ENCODE measurements at regions not wholly inside any gene's neighbourhood (a gene's known extent, or its start where the extent isn't known, plus 50 kb on each side); places are given as distances from the start of the nearest gene placed in this dataset.
A peak's percentile ranks its signal among the peaks of the same experiment; 100 is the strongest.

DNA sequence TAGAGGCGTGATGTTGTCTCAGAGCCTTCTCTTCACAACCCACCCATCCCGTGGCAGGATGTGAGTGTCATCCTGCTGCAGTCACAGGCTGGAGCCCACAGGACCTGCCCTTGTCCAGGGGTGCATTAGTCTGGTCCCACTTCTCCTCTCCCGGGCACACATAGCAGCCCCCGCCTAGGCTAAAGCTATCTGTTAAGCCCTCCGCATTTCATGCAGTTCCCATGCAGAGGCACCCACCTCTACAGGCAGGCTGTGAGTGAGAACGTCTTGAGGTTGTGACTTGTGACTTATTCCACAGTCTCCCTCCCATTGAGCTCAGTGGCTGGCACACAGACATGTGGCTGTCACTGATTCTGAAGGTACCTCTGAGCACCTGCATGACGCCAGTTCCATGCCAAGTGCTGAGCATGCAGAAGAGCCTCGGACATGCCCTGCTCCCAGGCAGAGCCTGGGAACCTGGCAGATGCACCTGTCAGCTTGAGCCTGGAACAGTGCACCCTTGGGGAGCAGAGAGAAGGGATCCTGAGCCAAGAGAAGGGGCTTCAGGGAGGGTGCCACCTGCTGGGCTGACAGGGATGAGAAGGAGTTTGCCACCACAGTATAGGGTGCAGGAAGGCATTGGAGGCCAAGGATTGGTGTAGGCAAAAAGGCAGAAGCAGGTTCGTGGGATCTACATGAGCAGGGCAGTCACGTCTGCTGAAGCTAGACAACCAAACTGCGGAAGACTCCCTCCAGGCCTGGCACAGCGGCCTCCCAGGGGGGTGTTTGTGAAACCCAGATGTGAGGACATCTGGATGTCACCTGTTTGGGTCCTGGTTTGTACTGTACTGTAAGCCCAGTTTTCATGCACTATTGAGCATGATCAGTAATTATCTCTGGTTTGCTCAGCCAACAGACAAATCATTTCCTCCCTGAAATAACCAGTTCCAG lies 213.6 kb downstream of the GLI2 start:
- FAIRE-seq (no peak), DNase-seq (ENCODE audit: low read depth) (no peak)
- TF ChIP-seq, protein P1, sequence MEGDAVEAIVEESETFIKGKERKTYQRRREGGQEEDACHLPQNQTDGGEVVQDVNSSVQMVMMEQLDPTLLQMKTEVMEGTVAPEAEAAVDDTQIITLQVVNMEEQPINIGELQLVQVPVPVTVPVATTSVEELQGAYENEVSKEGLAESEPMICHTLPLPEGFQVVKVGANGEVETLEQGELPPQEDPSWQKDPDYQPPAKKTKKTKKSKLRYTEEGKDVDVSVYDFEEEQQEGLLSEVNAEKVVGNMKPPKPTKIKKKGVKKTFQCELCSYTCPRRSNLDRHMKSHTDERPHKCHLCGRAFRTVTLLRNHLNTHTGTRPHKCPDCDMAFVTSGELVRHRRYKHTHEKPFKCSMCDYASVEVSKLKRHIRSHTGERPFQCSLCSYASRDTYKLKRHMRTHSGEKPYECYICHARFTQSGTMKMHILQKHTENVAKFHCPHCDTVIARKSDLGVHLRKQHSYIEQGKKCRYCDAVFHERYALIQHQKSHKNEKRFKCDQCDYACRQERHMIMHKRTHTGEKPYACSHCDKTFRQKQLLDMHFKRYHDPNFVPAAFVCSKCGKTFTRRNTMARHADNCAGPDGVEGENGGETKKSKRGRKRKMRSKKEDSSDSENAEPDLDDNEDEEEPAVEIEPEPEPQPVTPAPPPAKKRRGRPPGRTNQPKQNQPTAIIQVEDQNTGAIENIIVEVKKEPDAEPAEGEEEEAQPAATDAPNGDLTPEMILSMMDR (IDR thresholded peaks at IDR 0.05; ENCODE audit: insufficient read depth, low read depth, low read length), result peak; percentile 14
- no peak for TF ChIP-seq EZH2 (IDR thresholded peaks at IDR 0.05; ENCODE audit: insufficient read depth, low read length)
- Histone ChIP-seq H3K4me1 (ENCODE audit: insufficient read depth, low read length) (peaks cover 33% of the 10 kb centered on the region), H3K27ac (ENCODE audit: low read depth, low read length) (no peak overlapping the region), H3K79me2 (ENCODE audit: insufficient read depth, low read length) (peaks cover 59% of the 10 kb centered on the region), H3K9ac (ENCODE audit: low read length) (no peak overlapping the region), H3K4me3 (ENCODE audit: insufficient read depth, low read depth, low read length) (no peak overlapping the region), H3K9me3 (ENCODE audit: insufficient read depth, low read depth, low read length) (no peaks in the 10 kb centered on the region), H4K20me1 (ENCODE audit: insufficient read depth, low read length) (peaks cover 63% of the 10 kb centered on the region), H3K4me2 (ENCODE audit: low read length) (no peak overlapping the region), H3K27me3 (ENCODE audit: insufficient read depth, low read length) (no peaks in the 10 kb centered on the region), H2AFZ (ENCODE audit: low read depth, low read length) (no peak overlapping the region), H3K36me3 (ENCODE audit: insufficient read depth, low read length) (no peaks in the 10 kb centered on the region)
- H3K4me1 Mint-ChIP-seq (ENCODE audit: low read depth, unreplicated experiment), result peaks cover 42% of the 10 kb centered on the region
- H3K9me3 Mint-ChIP-seq (ENCODE audit: unreplicated experiment), result no peaks in the 10 kb centered on the region
- H3K27me3 Mint-ChIP-seq (ENCODE audit: low read depth, unreplicated experiment), result no peaks in the 10 kb centered on the region
- H3K4me3 Mint-ChIP-seq (ENCODE audit: unreplicated experiment), result no peak overlapping the region
- H3K27ac Mint-ChIP-seq (ENCODE audit: unreplicated experiment), result peak overlapping the region; percentile 88
- peaks cover 39% of the 10 kb centered on the region for H3K36me3 Mint-ChIP-seq (ENCODE audit: low read depth, unreplicated experiment)

GRCh38 chr2:120949957-120950590 lies 214.4 kb downstream of the GLI2 start:
- Histone ChIP-seq H3K27me3 (ENCODE audit: insufficient read depth, low read length) (no peaks in the 10 kb centered on the region), H3K9me3 (ENCODE audit: insufficient read depth, low read depth, low read length) (no peaks in the 10 kb centered on the region), H2AFZ (ENCODE audit: low read depth, low read length) (no peak overlapping the region), H3K4me2 (ENCODE audit: low read length) (no peak overlapping the region), H3K9ac (ENCODE audit: low read length) (no peak overlapping the region), H3K4me1 (ENCODE audit: insufficient read depth, low read length) (peaks cover 37% of the 10 kb centered on the region), H3K4me3 (ENCODE audit: insufficient read depth, low read depth, low read length) (no peak overlapping the region), H3K79me2 (ENCODE audit: insufficient read depth, low read length) (peaks cover 51% of the 10 kb centered on the region), H3K36me3 (ENCODE audit: insufficient read depth, low read length) (no peaks in the 10 kb centered on the region), H4K20me1 (ENCODE audit: insufficient read depth, low read length) (peaks cover 66% of the 10 kb centered on the region), H3K27ac (ENCODE audit: low read depth, low read length) (no peak overlapping the region)
- Mint-ChIP-seq H3K27ac (ENCODE audit: unreplicated experiment) (no peak overlapping the region), H3K27me3 (ENCODE audit: low read depth, unreplicated experiment) (no peaks in the 10 kb centered on the region), H3K4me1 (ENCODE audit: low read depth, unreplicated experiment) (peaks cover 41% of the 10 kb centered on the region), H3K9me3 (ENCODE audit: unreplicated experiment) (no peaks in the 10 kb centered on the region), H3K4me3 (ENCODE audit: unreplicated experiment) (peak overlapping the region; percentile 9), H3K36me3 (ENCODE audit: low read depth, unreplicated experiment) (peaks cover 37% of the 10 kb centered on the region)
- FAIRE-seq (no peak), DNase-seq (ENCODE audit: low read depth) (peak; percentile 47)
- TF ChIP-seq EZH2 (IDR thresholded peaks at IDR 0.05; ENCODE audit: insufficient read depth, low read length), result no peak
- TF ChIP-seq, protein P1 (IDR thresholded peaks at IDR 0.05; ENCODE audit: insufficient read depth, low read depth, low read length), result no peak
